Astrocyte (in vitro differentiated cells and primary cell): ENCODE measurements at regions not wholly inside any gene's neighbourhood (a gene's known extent, or its start where the extent isn't known, plus 50 kb on each side); places are given as distances from the start of the nearest gene placed in this dataset.
A peak's percentile ranks its signal among the peaks of the same experiment; 100 is the strongest.

ENCODE experiments used
- DNase-seq: peaks from one replicate; pipeline ENCODE4 v3.0.0-alpha.2; 2010; ENCODE audit warnings: low read depth
- FAIRE-seq: peaks from 2 replicates; lab custom pipeline; 2011; peaks lifted over from hg19 to GRCh38; lab: Jason Lieb, UNC
- H2AFZ ChIP-seq: 2 replicates; pipeline ENCODE4 v1.6.0; 2012; ENCODE audit warnings: low read depth, low read length, inconsistent platforms
- H3K27ac ChIP-seq: 2 replicates; pipeline ENCODE4 v1.5.1; 2011; ENCODE audit warnings: low read depth, low read length, inconsistent platforms
- H3K27me3 ChIP-seq: 2 replicates; pipeline ENCODE4 v1.6.0; 2011; ENCODE audit warnings: low read length, inconsistent platforms; ENCODE audit not compliant: insufficient read depth
- H3K36me3 ChIP-seq: 2 replicates; pipeline ENCODE4 v1.5.1; 2011; ENCODE audit warnings: low read length, inconsistent platforms; ENCODE audit not compliant: insufficient read depth
- H3K4me1 ChIP-seq: 2 replicates; pipeline ENCODE4 v1.5.1; 2011; ENCODE audit warnings: low read length, inconsistent platforms; ENCODE audit not compliant: insufficient read depth
- H3K4me2 ChIP-seq: 2 replicates; pipeline ENCODE4 v1.6.0; 2012; ENCODE audit warnings: low read length, inconsistent platforms
- H3K4me3 ChIP-seq: 2 replicates; pipeline ENCODE4 v1.5.1; 2011; ENCODE audit warnings: low read depth, mild to moderate bottlenecking, low read length, inconsistent platforms; ENCODE audit not compliant: insufficient read depth
- H3K79me2 ChIP-seq: 2 replicates; pipeline ENCODE4 v1.6.0; 2012; ENCODE audit warnings: mild to moderate bottlenecking, low read length, inconsistent platforms; ENCODE audit not compliant: insufficient read depth
- H3K9ac ChIP-seq: 2 replicates; pipeline ENCODE4 v1.6.0; 2012; ENCODE audit warnings: mild to moderate bottlenecking, low read length, inconsistent platforms
- H3K9me3 ChIP-seq: 2 replicates; pipeline ENCODE4 v1.5.1; 2012; ENCODE audit warnings: low read depth, mild to moderate bottlenecking, low read length, inconsistent platforms; ENCODE audit not compliant: insufficient read depth
- H4K20me1 ChIP-seq: 2 replicates; pipeline ENCODE4 v1.6.0; 2012; ENCODE audit warnings: low read length, inconsistent platforms; ENCODE audit not compliant: insufficient read depth
- H3K27ac Mint-ChIP-seq: one replicate; pipeline ENCODE4 v1.8.0; 2021; ENCODE audit warnings: mild to moderate bottlenecking, mixed read lengths; ENCODE audit not compliant: unreplicated experiment
- H3K27me3 Mint-ChIP-seq: one replicate; pipeline ENCODE4 v1.8.0; 2021; ENCODE audit warnings: low read depth, mixed read lengths; ENCODE audit not compliant: unreplicated experiment
- H3K36me3 Mint-ChIP-seq: one replicate; pipeline ENCODE4 v1.8.0; 2021; ENCODE audit warnings: low read depth, mixed read lengths; ENCODE audit not compliant: unreplicated experiment
- H3K4me1 Mint-ChIP-seq: one replicate; pipeline ENCODE4 v1.8.0; 2021; ENCODE audit warnings: low read depth, mixed read lengths; ENCODE audit not compliant: unreplicated experiment
- H3K4me3 Mint-ChIP-seq: one replicate; pipeline ENCODE4 v1.8.0; 2021; ENCODE audit warnings: mild to moderate bottlenecking, moderate library complexity, mixed read lengths; ENCODE audit not compliant: unreplicated experiment
- H3K9me3 Mint-ChIP-seq: one replicate; pipeline ENCODE4 v1.8.0; 2021; ENCODE audit warnings: mild to moderate bottlenecking, mixed read lengths; ENCODE audit not compliant: unreplicated experiment
- CTCF ChIP-seq: IDR thresholded peaks from 2 replicates; pipeline ENCODE4 v1.5.1; 2011; ENCODE audit warnings: low read depth, mild to moderate bottlenecking, inconsistent platforms, low read length, moderate library complexity; ENCODE audit not compliant: insufficient read depth
- EZH2 ChIP-seq: IDR thresholded peaks from 2 replicates; pipeline ENCODE4 v1.6.1; 2012; ENCODE audit warnings: mild to moderate bottlenecking, low read length, inconsistent platforms; ENCODE audit not compliant: insufficient read depth

GRCh38 chr12:13278249-13278787 is 81.8 kb downstream of the EMP1 start:
- peak overlapping the region; percentile 49 for H3K27ac Mint-ChIP-seq
- H3K4me2 ChIP-seq, result peak overlapping the region; percentile 72

GRCh38 chr12:13277293-13277692 is 80.8 kb downstream of the EMP1 start:
- Histone ChIP-seq H3K4me2 (no peak overlapping the region), H3K4me3 (no peak overlapping the region), H3K36me3 (no peaks in the 10 kb centered on the region), H3K9ac (no peak overlapping the region), H2AFZ (no peak overlapping the region), H3K27me3 (peaks cover 33% of the 10 kb centered on the region), H3K79me2 (no peaks in the 10 kb centered on the region), H3K27ac (no peak overlapping the region), H3K9me3 (no peaks in the 10 kb centered on the region), H4K20me1 (no peaks in the 10 kb centered on the region), H3K4me1 (no peaks in the 10 kb centered on the region)
- DNase-seq, result no peak
- Mint-ChIP-seq H3K4me1 (peaks cover 5% of the 10 kb centered on the region), H3K9me3 (no peaks in the 10 kb centered on the region), H3K4me3 (no peak overlapping the region), H3K36me3 (no peaks in the 10 kb centered on the region), H3K27ac (no peak overlapping the region), H3K27me3 (no peaks in the 10 kb centered on the region)
- no peak for FAIRE-seq
- TF ChIP-seq EZH2 (no peak), CTCF (no peak)

More at GRCh38 chr12:13278249-13278787, 81.8 kb downstream of the EMP1 start:
- no peaks in the 10 kb centered on the region for H3K36me3 ChIP-seq
- H3K4me1 ChIP-seq, result no peaks in the 10 kb centered on the region
- Mint-ChIP-seq H3K4me3 (no peak overlapping the region), H3K27me3 (no peaks in the 10 kb centered on the region), H3K4me1 (peaks cover 5% of the 10 kb centered on the region), H3K9me3 (no peaks in the 10 kb centered on the region), H3K36me3 (no peaks in the 10 kb centered on the region)
- no peak overlapping the region for H3K27ac ChIP-seq
- H3K79me2 ChIP-seq, result no peaks in the 10 kb centered on the region
- no peaks in the 10 kb centered on the region for H4K20me1 ChIP-seq
- no peak for FAIRE-seq
- peak overlapping the region; percentile 79 for H2AFZ ChIP-seq
- H3K27me3 ChIP-seq, result peaks cover 29% of the 10 kb centered on the region
- no peak overlapping the region for H3K4me3 ChIP-seq
- H3K9ac ChIP-seq, result peak overlapping the region; percentile 33
- no peak for TF ChIP-seq EZH2
- peak; percentile 72 for TF ChIP-seq CTCF
- peak; percentile 20 for DNase-seq
- H3K9me3 ChIP-seq, result no peaks in the 10 kb centered on the region

- DNase-seq, result no peak
- Mint-ChIP-seq H3K27ac (no peak overlapping the region), H3K36me3 (no peaks in the 10 kb centered on the region), H3K27me3 (peaks cover 7% of the 10 kb centered on the region), H3K4me1 (peaks cover 5% of the 10 kb centered on the region), H3K4me3 (no peak overlapping the region), H3K9me3 (no peaks in the 10 kb centered on the region)
- H4K20me1 ChIP-seq, result no peaks in the 10 kb centered on the region
- FAIRE-seq, result no peak
- no peaks in the 10 kb centered on the region for H3K36me3 ChIP-seq
- no peak overlapping the region for H3K27ac ChIP-seq
- no peak overlapping the region for H3K4me3 ChIP-seq
- H3K9ac ChIP-seq, result no peak overlapping the region
- H3K27me3 ChIP-seq, result peaks cover 30% of the 10 kb centered on the region
- H3K4me1 ChIP-seq, result no peaks in the 10 kb centered on the region
- H3K9me3 ChIP-seq, result no peaks in the 10 kb centered on the region
- no peak for TF ChIP-seq CTCF
- TF ChIP-seq EZH2, result no peak
- no peak overlapping the region for H3K4me2 ChIP-seq
- H3K79me2 ChIP-seq, result no peaks in the 10 kb centered on the region
- H2AFZ ChIP-seq, result no peak overlapping the region
These were observed 78.9 kb downstream of the EMP1 start for GRCh38 chr12:13275241-13276085.
